Uterus (tissue), 2 donors: ENCODE measurements at regions not wholly inside any gene's neighbourhood (a gene's known extent, or its start where the extent isn't known, plus 50 kb on each side); places are given as distances from the start of the nearest gene placed in this dataset.

Source experiments
- CTCF ChIP-seq, 4 experiments: fragments of 200-600 bp in 2 of 4; fragments of 450-650 bp in 2 of 4; sonication (generic) in 2 of 4; IDR thresholded peaks; one replicate each; pipeline ENCODE4 v1.5.1; 2016 to 2019; ENCODE audit warnings: antibody characterized with exemption in 4 of 4, mild to moderate bottlenecking in 2 of 4, moderate library complexity in 1 of 4
- POLR2A ChIP-seq, 2 donors: fragments of 450-650 bp; IDR thresholded peaks; one replicate each; pipeline ENCODE4 v1.6.1; 2016; ENCODE audit warnings: antibody characterized with exemption in 2 of 2, mild to moderate bottlenecking in 1 of 2, moderate library complexity in 1 of 2

DNA sequence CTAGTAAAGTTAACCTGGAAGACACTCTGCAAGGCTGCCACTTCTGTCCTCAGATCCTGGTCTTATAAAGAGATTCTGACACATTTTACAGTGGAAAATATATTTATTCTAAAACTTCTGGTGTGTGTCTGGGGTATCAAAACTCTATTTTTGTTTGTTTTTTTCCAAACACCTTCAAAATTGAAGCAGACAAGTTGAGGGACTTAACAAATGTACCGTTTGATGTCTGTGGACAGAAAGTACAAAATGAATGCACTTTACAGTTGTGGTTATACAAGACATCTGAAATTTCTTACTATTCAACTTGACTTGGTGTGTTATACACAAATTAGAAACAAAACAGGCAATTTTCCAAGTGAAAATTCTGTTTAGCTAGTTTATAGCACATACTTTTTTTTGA, 823.2 kb upstream of the SALL3 start:
- TF ChIP-seq CTCF (IDR thresholded peaks at IDR 0.05) (no peak), POLR2A (IDR thresholded peaks at IDR 0.05) (no peak)
